ENCODE measurements at regions not wholly inside any gene's neighbourhood (a gene's known extent, or its start where the extent isn't known, plus 50 kb on each side); places are given as distances from the start of the nearest gene placed in this dataset.
"Not testable (repeated sequence)": the region's sequence is repeated elsewhere in the genome, so short reads cannot be mapped to it uniquely, and the experiment has no call there.

DNA sequence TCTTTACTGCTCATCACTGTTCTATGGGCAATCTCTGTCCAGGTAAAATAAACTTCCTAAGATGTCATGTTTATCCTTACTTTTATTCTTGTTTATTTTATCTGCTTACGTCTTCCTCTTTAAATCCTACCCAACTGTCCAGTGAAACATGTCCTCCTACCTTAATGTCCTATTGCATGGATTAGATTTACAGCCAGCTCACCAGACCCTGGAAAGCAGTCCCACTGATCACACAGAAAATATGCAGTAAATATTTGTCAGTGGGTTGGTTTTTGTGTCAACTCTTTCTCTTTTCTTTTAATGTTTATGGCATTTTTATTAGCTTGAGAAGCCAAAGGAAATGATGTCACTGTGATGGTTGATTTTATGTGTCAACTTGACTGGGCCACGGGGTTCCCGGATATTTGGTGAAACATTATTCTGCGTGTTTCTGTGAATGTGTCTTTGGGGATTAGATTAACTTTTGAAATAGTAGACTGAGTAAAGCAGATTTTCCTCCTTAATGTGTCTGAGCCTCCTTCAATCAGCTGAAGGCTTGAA lies 258.3 kb downstream of the SRGAP2C start:
- DNase-seq, result no peak

DNA sequence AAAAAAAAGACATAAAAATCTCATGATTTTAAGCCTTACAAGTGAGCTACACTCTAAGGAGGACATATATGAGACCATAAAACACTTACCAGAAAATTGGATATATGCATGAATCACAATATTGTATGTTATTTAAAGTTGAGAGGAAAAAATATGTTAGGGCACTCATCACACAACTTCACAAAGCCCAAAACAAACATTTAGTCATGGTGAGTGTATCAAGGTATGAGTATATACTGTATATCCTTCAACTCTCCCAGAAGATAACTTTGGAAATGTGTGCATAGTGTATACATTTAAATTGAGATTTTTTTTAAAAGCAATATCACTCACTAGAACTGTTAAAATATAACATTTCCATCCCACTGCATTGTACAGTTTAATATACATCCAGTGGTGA lies 259.3 kb downstream of the SRGAP2C start:
- no peak for DNase-seq

DNA sequence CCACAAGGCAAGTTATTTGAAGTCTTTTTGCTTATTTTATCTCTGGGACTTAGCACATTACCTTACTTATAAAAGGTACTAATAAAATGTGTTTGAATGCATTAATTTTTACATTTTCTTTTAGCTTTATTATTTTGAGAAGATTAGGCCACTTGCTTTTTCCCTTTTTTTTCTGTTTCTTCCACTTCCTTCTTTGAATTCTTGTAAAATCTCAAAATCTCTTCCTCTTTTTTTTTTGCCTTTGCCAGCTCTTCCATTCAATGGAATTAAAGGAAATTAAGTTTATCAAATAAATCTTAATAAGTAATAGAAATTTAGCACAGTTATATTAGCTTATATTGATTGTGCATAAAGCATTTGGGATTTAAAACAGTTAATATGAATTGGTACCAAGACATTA lies 260.9 kb downstream of the SRGAP2C start:
- no peak for DNase-seq

DNA sequence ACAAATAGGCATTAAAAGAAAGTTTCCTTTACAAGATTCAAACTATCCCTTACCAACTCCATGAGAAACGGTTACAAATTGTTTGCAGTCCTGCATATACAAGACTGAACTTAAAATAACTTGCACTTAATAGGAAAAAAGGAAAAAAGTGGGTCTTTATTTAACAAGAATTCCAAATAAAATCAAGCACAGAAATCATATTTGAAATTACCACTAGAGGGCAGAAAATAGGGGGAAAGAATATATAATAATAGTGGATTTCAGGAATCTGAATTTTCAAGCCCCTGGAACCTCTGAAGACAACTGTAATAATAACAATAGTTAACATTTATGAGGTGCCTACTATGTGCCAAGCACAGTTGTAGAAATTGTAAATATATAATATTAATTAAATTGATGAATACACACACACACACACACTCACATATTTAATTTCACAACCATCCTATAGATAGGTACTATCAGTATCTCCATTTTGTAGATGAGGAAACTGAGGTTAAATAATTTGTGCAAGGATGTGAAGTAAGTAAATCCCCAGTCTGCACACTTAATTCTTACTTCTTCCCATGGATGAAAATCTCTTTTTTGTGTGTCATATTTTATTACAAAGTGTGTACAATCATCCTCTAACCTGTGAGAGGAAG lies 262.6 kb downstream of the SRGAP2C start:
- DNase-seq, result peak in 1 of 2 donors; percentile 25

DNA sequence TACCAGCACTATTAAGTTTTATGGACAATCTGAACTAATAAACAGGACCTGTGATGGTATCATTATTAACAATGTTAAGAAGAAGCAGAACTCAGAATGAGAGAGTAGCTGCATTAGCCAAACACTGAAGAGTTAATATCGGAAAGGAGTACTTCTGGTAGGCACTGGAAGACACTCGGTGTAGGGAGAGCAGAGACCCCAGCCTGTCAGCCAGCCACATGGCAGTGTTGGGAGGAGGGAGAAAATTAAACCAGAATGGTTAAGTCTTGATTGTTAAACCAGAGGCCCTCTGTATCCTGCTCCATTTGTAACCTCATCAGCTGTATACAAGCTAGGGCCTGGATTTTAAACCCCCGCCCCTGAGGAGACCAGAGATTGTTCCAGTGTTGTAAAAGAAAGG lies 263.3 kb downstream of the SRGAP2C start:
- not testable (repeated sequence) for DNase-seq

DNA sequence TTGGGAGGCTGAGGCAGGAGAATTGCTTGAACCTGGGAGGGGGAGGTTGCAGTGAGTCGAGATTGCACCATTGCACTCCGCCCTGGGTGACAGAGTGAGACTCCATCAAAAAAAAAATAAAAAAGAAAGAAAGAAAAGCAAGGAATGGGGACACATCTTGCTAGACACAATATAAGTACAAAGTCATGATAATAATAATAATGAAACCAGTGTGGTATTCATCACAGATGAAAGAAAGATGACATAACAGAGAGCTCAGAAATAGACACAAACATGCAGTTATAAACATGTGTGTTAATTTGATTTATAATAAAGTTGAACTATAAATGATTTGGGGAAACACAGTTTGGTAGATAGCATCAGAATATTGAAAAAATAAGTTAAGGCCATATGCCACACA lies 264.1 kb downstream of the SRGAP2C start:
- DNase-seq, result no peak

- no peak for DNase-seq
These were observed 267.7 kb downstream of the SRGAP2C start for GRCh38 chr1:121452484-121452883.

- peak in 1 of 2 donors; percentile 65 for DNase-seq
These were observed 273.7 kb downstream of the SRGAP2C start for GRCh38 chr1:121458291-121459048.

GRCh38 chr1:121459235-121459634 lies 274.5 kb downstream of the SRGAP2C start:
- no peak for DNase-seq

DNA sequence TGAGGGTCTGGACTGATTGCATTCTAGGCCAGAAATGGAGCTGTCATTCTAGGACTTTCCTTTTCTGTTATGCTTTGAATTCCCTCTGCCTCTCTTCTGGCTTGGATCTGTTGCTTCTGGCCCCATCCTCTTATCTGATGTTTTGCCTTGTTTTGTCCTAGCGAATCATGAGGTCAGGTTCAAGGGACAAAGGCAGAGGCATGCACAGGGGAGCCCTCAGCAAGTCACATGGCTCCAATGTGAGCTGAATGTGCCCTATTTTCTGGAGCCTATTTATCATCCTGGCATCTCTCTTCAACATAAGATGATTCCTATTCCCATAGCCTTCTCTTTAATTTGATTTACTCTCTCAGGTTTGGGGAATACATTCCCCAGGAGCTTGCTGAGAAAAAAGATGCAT lies 284.6 kb downstream of the SRGAP2C start:
- not testable (repeated sequence) for DNase-seq

GRCh38 chr1:121470401-121470800 lies 285.6 kb downstream of the SRGAP2C start:
- DNase-seq, result not testable (repeated sequence)

- no peak for DNase-seq
These were observed 286.7 kb downstream of the SRGAP2C start for GRCh38 chr1:121471523-121471922.

DNA sequence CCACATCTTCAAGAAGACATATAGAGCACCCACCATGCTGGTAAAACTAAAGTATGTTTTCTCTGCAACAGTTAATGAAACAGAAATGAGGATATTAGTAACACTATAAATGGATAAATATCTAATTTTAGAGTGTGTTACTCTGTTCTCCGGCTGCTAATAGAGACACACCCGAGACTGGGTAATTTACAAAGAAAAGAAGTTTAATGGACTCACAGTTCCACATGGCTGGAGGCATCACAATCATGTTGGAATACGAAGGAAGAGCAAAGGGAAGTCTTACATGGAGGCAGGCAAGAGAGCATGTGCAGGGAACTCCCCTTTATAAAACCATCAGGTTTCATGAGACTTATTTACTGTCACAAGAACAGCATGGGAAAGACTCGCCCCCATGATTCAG lies 287.2 kb downstream of the SRGAP2C start:
- no peak for DNase-seq

DNA sequence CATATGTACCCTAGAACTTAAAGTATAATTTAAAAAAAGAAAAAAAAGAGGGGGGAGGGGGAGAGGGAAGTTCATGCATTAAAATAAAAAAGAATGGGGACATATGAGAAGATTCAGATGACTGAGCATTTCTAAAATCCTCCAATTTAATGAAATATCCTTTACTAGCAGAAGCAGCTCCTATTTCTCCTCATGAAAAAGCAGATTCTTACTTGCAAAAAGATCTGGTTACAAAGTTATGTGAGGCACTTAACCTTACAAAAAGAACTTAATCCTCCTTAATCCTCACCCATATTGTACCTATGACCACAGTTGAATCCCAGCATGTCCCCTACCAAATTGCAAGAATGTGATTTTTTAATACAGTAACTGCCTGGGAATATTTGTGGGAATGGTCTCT lies 298.5 kb downstream of the SRGAP2C start:
- DNase-seq, result no peak

DNA sequence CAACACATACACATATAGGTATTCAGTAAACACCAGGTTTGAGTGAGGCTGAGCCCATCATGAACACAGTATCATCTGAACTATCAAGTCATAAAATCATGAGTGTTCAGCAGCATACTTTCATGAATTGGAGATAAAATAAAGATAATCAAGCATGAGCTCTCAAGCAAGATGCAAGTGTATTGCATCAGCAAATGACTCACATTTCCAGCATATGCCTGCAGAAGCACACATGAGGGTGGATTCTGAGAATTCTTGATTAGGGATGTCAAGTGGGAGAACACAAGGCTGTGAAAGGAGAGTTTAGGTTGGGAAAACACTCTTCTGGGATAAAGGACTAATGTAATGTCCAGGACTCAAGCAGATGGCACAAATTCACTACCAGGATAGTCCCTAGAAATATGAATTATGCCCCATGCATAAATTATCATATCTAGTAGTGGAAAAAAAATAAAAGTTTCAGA lies 299.2 kb downstream of the SRGAP2C start:
- no peak for DNase-seq

DNA sequence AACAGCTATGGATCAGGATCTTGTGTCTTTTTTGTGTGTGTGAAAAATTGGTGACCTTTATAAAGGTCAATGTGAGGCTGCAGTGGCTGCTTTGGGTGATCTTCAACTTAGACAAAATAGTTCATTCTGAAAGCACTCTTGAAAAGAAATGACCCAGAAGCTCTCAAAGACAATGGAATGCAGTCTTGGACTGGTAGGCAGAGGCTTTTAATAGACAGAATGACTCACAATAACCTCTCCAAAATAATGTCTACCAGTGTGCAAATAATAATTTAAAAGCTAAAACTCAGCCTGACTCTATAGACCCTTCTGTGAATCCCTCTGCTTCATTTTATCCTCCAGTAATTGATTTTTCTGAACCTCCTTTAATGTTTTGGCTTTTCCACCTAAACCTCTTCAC lies 310.0 kb downstream of the SRGAP2C start:
- DNase-seq, result not testable (repeated sequence)

- peak in 1 of 2 donors; percentile 63 for DNase-seq
These were observed 326.7 kb downstream of the SRGAP2C start for GRCh38 chr1:121511455-121511854.

DNA sequence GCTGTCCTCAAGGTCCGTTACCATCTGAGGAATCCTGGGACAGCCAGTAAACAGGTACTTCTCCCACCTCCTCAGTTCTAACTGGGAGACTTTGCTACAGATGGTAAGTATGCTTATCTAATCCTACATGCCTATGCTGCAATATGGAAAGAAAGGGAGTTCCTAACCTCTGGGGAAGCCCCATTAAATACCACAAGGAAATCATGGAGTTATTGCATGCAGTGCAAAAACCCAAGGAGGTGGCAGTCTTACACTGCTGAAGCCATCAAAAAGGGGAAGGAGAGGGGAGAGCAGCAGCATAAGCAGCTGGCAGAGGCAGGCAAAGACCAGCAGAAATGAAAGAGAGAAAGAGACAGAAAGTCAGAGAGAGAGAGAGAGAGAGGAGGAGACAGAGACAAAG lies 327.1 kb downstream of the SRGAP2C start:
- DNase-seq, result peak in 1 of 2 donors; percentile 28

- DNase-seq, result no peak
These were observed 330.5 kb downstream of the SRGAP2C start for GRCh38 chr1:121515235-121515634.

DNA sequence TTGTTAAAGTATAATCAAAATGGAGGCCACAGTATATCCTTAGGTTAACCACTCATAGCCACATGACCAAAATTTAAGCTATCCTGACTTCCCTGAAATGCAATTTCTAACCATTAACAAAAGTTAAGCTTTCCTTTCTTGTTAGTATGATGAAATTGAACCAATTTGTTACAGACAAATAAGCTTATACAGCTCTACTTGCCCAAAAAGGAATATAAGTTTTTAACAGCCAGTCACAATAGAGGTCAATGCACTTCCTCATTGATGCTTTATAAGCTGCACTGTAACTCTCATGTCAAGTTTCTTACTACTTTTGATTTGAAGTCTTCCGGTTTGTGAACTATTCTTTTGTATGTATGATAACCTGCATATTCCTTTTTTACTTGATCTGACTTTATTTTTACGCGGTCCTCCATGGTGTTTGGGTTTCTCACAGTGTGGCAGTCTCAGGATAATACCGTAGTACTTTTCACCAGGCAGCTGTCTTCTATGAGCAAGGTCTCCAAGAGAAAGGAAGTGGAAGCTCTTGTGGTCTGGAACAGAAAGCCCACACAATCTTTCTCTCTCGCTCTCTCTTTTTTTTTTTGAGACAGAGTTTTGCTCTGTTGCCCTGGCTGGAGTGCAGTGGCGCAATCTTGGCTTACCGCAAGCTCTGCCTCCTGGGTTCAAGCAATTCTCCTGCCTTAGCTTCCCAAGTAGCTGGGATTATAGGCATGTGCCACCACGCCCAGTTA lies 331.6 kb downstream of the SRGAP2C start:
- peak; percentile 40 to 69 for DNase-seq

DNA sequence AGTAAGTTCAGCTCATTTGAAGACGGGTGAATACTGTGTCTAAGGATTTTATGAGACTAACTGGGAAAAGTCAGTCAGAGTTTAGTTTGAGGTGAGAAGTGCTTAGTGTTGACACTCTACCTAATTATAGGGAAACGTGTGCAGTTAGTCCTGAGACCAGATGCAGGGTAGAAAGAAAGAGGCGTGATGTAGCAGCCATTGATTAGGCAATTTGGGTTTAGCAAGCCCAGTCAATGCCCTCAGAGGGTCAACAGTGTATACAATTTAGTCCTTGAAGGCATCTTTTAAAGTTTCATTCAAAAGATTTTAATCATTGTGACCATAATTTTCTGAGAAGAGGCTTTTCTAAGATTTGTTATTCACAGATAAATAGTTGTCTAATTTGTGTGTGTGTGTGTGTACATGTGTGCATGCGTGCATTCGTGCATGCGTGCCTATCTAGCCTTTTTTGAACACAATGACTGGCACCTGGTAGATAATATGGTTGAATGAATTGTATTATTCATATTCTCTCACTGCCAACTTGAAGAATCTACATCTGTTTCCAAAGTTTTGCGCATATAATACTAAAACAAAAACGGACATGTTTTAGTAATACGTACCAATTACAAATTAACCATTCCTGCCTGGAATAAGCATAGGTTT lies 332.9 kb downstream of the SRGAP2C start:
- no peak for DNase-seq

DNA sequence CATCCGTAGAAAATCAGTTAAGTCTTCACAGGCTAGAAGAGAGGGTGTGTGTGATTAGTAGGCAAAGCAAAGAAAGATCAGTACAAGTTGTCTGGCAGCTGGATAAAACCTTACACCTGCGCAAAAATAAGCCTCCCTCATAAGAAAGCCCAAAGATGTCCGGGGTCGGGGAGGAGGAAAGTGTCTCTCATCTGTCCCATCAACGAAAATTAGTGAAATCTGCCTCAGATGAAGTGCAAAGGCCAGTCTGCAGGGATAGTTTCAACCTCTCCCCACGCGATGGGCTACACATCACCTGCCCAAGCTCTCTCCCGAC lies 333.9 kb downstream of the SRGAP2C start:
- no peak for DNase-seq

Measured in CD4-positive, alpha-beta T cell treated with Interleukin-4 for 1 hour (primary cell).